Body of pancreas (tissue), 4 donors: ENCODE measurements at regions not wholly inside any gene's neighbourhood (a gene's known extent, or its start where the extent isn't known, plus 50 kb on each side); places are given as distances from the start of the nearest gene placed in this dataset.

Experiments used
- ATAC-seq: fragments of 150-250 bp; one replicate; pipeline ENCODE4 v1.9.1; 2016
- DNase-seq, 4 donors: peaks; one replicate each; pipeline ENCODE4 v3.0.0-alpha.2; 2019
- H3K27ac ChIP-seq, 4 donors: fragments of 200-600 bp; sonication (generic); 1 replicate in 3 of 4; 2 replicates in 1 of 4; pipeline versions ENCODE4 v1.5.1 to v1.6.1; 2016 to 2019; ENCODE audit warnings: mild to moderate bottlenecking in 1 of 4, mixed read lengths in 1 of 4, moderate library complexity in 1 of 4
- H3K27me3 ChIP-seq, 2 donors: fragments of 200-600 bp; sonication (generic); one replicate each; pipeline ENCODE4 v1.6.0; 2016; ENCODE audit warnings: mild to moderate bottlenecking in 1 of 2
- H3K36me3 ChIP-seq, 2 donors: fragments of 200-600 bp; sonication (generic); replicated peaks in 1 of 2; 2 replicates each; pipeline ENCODE4 v1.5.1; 2016; ENCODE audit warnings: low read depth in 2 of 2; ENCODE audit not compliant: insufficient read depth in 1 of 2
- H3K4me1 ChIP-seq: fragments of 200-600 bp; sonication (generic); one replicate; pipeline ENCODE4 v1.6.0; 2016
- H3K4me3 ChIP-seq, 2 donors: fragments of 200-600 bp; sonication (generic); 1 replicate in 1 of 2; 2 replicates in 1 of 2; pipeline ENCODE4 v1.5.1; 2016 to 2019
- H3K9me3 ChIP-seq, 3 donors: fragments of 200-600 bp; sonication (generic); 1 replicate in 2 of 3; 2 replicates in 1 of 3; pipeline ENCODE4 v1.5.1; 2016
- CTCF ChIP-seq, 7 experiments: fragments of 450-650 bp in 4 of 7; fragments of 200-600 bp in 3 of 7; sonication (generic) in 3 of 7; IDR thresholded peaks; one replicate each; pipeline ENCODE4 v1.5.1; 2016 to 2019; ENCODE audit warnings: antibody characterized with exemption in 7 of 7
- POLR2A ChIP-seq, 3 donors: fragments of 450-650 bp; IDR thresholded peaks; one replicate each; pipeline ENCODE4 v1.6.1; 2016; ENCODE audit warnings: antibody characterized with exemption in 3 of 3, mild to moderate bottlenecking in 2 of 3
- WGBS, 2 donors: methylation state at CpG; one replicate each; pipeline ENCODE4 v1.1.5; 2017; 5-methylcytosine and 5-hydroxymethylcytosine counted together
- intact Hi-C: fragments of 100-400 bp; cut with DNase I; formaldehyde crosslinking; loops from one replicate; pipeline ENCODE4 v1.15.1; 2023

DNA sequence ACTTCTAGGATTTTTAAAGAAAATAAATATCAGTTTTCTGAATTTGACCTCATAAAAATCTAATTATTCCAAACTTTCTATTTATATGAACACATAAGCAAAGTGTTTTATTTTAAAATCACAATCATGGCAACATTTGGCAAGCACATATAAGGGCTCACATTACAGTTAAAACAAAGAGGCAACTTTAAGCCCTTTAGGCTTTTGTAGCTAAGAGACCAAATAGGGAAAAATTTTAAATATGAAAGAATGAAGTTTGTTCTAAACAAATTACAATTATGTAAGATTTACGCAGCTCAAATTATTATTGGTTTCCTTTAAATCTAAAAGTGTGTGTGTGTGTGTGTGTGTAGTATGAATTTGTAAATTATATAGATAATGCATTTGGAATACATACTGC lies 267.0 kb downstream of the ZIC4 start:
- ATAC-seq = no peak
- intact Hi-C loops = no loop called here
- DNase-seq = no peak
- H3K27ac ChIP-seq = no peak overlapping the region
- TF ChIP-seq CTCF (IDR thresholded peaks at IDR 0.05) (no peak), POLR2A (IDR thresholded peaks at IDR 0.05) (no peak)
- whole genome bisulfite sequencing, 2 donors = 90 to 94% methylated on average over 1 of the region's 1 CpG
- H3K9me3 ChIP-seq = no peaks in the 10 kb centered on the region
- H3K4me3 ChIP-seq = no peak overlapping the region
- H3K27me3 ChIP-seq = no peaks in the 10 kb centered on the region
- no peaks in the 10 kb centered on the region for H3K4me1 ChIP-seq
- no peaks in the 10 kb centered on the region for H3K36me3 ChIP-seq

DNA sequence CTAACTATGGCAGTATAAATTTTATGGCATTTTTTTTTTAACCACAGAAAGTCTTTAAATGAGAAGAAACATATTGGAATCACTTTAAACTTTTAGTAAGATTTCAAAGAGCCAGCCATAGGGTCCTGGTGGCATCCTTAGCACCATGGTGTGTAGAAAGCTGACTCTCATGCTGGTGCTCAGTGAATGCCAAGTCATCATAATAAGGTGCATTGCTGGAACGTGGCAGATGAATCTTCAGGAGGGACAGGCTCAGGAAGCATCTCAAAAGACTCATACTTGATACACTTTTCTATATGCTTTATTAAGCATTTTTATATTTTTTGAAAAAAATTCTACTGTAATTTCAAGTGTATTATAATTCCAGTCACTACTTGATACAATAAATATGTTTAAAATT lies 274.2 kb downstream of the ZIC4 start:
- intact Hi-C loops = no loop called here
- Histone ChIP-seq H3K4me3 (no peak overlapping the region), H3K27ac (no peak overlapping the region), H3K9me3 (no peaks in the 10 kb centered on the region), H3K4me1 (no peaks in the 10 kb centered on the region), H3K36me3 (no peaks in the 10 kb centered on the region), H3K27me3 (no peaks in the 10 kb centered on the region)
- TF ChIP-seq POLR2A (IDR thresholded peaks at IDR 0.05) (no peak), CTCF (IDR thresholded peaks at IDR 0.05) (no peak)
- ATAC-seq (no peak), DNase-seq (no peak)
- WGBS, 2 donors = 53 to 69% methylated on average over 1 of the region's 1 CpG

- Histone ChIP-seq H3K36me3 (no peaks in the 10 kb centered on the region), H3K27ac (no peak overlapping the region), H3K4me3 (no peak overlapping the region), H3K4me1 (no peaks in the 10 kb centered on the region), H3K9me3 (no peaks in the 10 kb centered on the region), H3K27me3 (no peaks in the 10 kb centered on the region)
- TF ChIP-seq POLR2A (IDR thresholded peaks at IDR 0.05) = no peak
- no peak for TF ChIP-seq CTCF (IDR thresholded peaks at IDR 0.05)
- ATAC-seq = no peak
- no peak for DNase-seq
- 59 to 73% methylated on average over 2 of the region's 2 CpGs for WGBS, 2 donors
- intact Hi-C loops = no loop called here
These were observed 275.9 kb downstream of the ZIC4 start for GRCh38 chr3:147130461-147130860.

GRCh38 chr3:147129665-147130064 lies 276.7 kb downstream of the ZIC4 start:
- ATAC-seq (no peak), DNase-seq (no peak)
- Histone ChIP-seq H3K4me1 (no peaks in the 10 kb centered on the region), H3K27me3 (no peaks in the 10 kb centered on the region), H3K27ac (no peak overlapping the region), H3K36me3 (no peaks in the 10 kb centered on the region), H3K9me3 (no peaks in the 10 kb centered on the region), H3K4me3 (no peak overlapping the region)
- 76 to 80% methylated on average over 6 to 7 of the region's 8 CpGs for WGBS, 2 donors
- no peak for TF ChIP-seq CTCF (IDR thresholded peaks at IDR 0.05)
- no peak for TF ChIP-seq POLR2A (IDR thresholded peaks at IDR 0.05)
- intact Hi-C loops = no loop called here

DNA sequence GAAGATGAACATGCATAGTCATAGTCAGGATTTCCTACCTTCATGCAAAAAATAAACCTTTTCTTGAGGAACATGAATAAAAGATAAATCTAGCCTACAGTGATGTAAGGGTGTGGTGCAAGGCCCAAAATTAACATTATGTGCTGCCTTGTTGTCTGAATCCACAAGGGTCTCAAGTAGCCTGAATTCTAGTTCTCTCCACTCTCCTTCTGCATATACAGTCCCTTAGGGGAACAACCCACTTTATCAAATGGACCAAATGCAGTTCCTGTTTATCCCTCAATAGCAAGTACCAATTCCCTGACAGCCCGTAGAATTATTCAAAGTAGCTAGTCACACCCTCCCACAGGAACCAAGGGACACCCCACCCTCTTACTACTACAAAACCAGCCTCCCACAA lies 284.0 kb downstream of the ZIC4 start:
- no peak for DNase-seq
- H3K27me3 ChIP-seq = no peaks in the 10 kb centered on the region
- H3K27ac ChIP-seq = no peak overlapping the region
- no peaks in the 10 kb centered on the region for H3K36me3 ChIP-seq
- H3K4me3 ChIP-seq = no peak overlapping the region
- intact Hi-C loops = no loop called here
- 71 to 89% methylated on average over 1 of the region's 1 CpG for WGBS, 2 donors
- no peaks in the 10 kb centered on the region for H3K9me3 ChIP-seq
- no peaks in the 10 kb centered on the region for H3K4me1 ChIP-seq
- no peak for ATAC-seq
- TF ChIP-seq POLR2A (IDR thresholded peaks at IDR 0.05) = no peak
- no peak for TF ChIP-seq CTCF (IDR thresholded peaks at IDR 0.05)
